ENCODE measurements at regions not wholly inside any gene's neighbourhood (a gene's known extent, or its start where the extent isn't known, plus 50 kb on each side); places are given as distances from the start of the nearest gene placed in this dataset.

DNA sequence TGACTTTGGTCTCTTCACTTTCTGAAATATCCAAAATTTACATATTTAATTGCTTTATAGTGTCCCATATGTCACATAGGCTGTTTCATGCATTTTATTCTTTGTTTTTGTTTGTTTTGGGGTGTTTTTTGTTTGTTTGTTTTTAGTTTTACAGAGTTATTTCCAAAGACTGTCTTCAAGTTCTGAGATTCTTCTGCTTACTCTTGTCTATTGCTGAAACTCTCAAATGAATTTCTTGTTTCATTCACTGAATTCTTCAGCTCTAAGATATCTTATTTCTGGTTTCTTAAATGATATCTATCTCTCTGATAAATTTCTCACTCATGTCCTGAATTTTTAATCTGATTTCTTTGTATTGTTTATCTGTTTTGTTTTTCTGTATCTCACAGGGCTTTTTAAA is 412.0 kb upstream of the ATP2B1 start:
- H3K4me1 ChIP-seq, result no peaks in the 10 kb centered on the region
- H3K36me3 ChIP-seq, result no peaks in the 10 kb centered on the region
- intact Hi-C loops (cut with DNase I), result no loop called here
- no peak for DNase-seq
- no peak overlapping the region for H3K4me3 ChIP-seq
- no peak overlapping the region for H3K27ac ChIP-seq
- TF ChIP-seq, protein P1, sequence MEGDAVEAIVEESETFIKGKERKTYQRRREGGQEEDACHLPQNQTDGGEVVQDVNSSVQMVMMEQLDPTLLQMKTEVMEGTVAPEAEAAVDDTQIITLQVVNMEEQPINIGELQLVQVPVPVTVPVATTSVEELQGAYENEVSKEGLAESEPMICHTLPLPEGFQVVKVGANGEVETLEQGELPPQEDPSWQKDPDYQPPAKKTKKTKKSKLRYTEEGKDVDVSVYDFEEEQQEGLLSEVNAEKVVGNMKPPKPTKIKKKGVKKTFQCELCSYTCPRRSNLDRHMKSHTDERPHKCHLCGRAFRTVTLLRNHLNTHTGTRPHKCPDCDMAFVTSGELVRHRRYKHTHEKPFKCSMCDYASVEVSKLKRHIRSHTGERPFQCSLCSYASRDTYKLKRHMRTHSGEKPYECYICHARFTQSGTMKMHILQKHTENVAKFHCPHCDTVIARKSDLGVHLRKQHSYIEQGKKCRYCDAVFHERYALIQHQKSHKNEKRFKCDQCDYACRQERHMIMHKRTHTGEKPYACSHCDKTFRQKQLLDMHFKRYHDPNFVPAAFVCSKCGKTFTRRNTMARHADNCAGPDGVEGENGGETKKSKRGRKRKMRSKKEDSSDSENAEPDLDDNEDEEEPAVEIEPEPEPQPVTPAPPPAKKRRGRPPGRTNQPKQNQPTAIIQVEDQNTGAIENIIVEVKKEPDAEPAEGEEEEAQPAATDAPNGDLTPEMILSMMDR (IDR thresholded peaks at IDR 0.05), result no peak
- TF ChIP-seq POLR2A (IDR thresholded peaks at IDR 0.05), result no peak
- H3K27me3 ChIP-seq, result no peaks in the 10 kb centered on the region
- H3K9me3 ChIP-seq, result peaks cover 0 to 17% (median 7%) of the 10 kb centered on the region in 3 donors

DNA sequence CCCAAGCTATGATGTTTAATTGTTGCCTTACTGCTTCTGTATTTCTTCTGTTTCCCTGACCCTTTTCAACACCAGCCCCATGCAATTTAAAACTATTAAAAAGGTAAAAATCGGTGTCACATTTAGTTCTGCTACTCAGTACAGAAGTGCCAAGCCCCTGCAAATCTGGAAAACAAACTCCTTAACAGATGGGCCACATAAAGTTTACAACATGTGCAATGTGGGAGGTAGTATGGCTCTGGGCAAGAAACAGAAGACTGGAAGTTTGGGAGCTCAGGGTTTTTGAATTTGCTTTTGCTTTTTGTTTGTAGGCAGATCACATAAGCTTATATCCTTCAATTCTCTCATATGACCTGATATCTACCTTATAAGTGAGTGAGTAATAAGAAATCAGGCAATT is 404.0 kb upstream of the ATP2B1 start:
- Histone ChIP-seq H3K9me3 (no peaks in the 10 kb centered on the region), H3K4me3 (no peak overlapping the region), H3K27me3 (no peaks in the 10 kb centered on the region), H3K36me3 (no peaks in the 10 kb centered on the region), H3K27ac (no peak overlapping the region), H3K4me1 (no peaks in the 10 kb centered on the region)
- DNase-seq, result no peak
- 81 to 89% methylated on average over 1 of the region's 1 CpG for WGBS, 2 donors
- TF ChIP-seq, protein P1 (IDR thresholded peaks at IDR 0.05), result no peak
- TF ChIP-seq POLR2A (IDR thresholded peaks at IDR 0.05), result no peak
- intact Hi-C loops (cut with DNase I), result no loop called here

DNA sequence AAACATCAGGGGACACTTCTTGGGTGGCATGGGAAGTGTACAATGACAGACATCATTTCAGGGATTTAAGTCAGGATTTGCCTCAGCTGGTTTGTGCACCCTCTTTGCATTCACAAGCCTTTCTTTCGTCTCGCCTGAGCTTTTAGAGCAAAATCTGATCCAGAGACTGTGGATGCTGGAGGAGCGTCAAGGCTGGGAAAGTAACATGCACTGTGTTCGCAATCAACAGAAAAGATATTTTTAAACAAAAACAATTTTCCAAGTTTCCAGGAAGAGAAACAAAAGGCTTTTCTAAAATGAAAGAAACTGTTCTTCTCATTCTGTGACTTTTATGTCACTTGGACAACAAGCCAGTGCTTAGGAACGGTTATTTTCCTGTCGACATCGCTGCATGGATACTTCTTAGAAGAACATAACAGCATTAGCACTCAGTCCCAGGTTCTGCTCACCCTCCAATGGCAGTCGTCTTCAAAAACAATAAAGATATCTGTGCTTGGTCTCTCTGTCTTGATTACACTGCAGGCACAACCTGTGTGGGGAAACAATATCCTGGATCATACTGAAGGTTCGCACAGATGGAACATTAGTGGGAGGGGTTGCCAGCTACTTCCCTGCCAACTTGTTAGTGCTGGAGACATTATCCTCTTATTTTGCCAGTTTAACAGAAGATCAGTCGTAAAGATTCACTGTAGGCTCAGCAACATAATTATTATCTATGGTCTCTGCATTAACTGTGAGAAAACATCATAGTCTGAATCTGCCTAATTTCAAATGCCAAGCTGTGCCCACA is 403.3 kb upstream of the ATP2B1 start:
- TF ChIP-seq, protein P1 (IDR thresholded peaks at IDR 0.05), result no peak
- no peak for TF ChIP-seq POLR2A (IDR thresholded peaks at IDR 0.05)
- WGBS, 2 donors, result 70 to 71% methylated on average over 10 of the region's 10 CpGs
- no peaks in the 10 kb centered on the region for H3K9me3 ChIP-seq
- H3K36me3 ChIP-seq, result no peaks in the 10 kb centered on the region
- H3K27me3 ChIP-seq, result no peaks in the 10 kb centered on the region
- H3K27ac ChIP-seq, result no peak overlapping the region
- intact Hi-C loops (cut with DNase I), result no loop called here
- H3K4me3 ChIP-seq, result peak overlapping the region in 1 of 4 donors; percentile 15
- H3K4me1 ChIP-seq, result no peaks in the 10 kb centered on the region
- no peak for DNase-seq

DNA sequence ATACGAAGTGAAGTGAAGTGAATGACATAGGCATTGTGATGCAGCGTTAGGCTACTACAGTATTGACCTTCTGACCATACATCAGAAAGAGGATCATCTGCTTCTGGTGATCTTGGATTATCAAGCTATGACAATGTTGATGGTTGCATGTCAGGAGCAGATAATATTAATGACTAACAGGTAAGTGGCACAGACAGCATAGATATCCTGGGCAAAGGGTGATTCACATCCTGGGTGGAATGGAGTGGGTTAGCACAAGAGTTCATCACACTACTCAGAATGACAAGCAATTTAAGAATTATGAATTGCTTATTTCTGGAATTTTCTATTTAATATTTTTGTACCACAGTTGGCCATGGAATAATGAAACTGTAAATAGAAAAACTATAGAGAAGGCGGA is 397.9 kb upstream of the ATP2B1 start:
- H3K36me3 ChIP-seq, result no peaks in the 10 kb centered on the region
- TF ChIP-seq, protein P1 (IDR thresholded peaks at IDR 0.05), result no peak
- no peak for TF ChIP-seq POLR2A (IDR thresholded peaks at IDR 0.05)
- intact Hi-C loops (cut with DNase I), result loop anchor here (10.0 kb wide), 1 partner anchor 562 kb away; no protein-coding TSS in a partner anchor
- no peak overlapping the region for H3K27ac ChIP-seq
- no peaks in the 10 kb centered on the region for H3K9me3 ChIP-seq
- H3K4me1 ChIP-seq, result no peaks in the 10 kb centered on the region
- H3K4me3 ChIP-seq, result no peak overlapping the region
- H3K27me3 ChIP-seq, result no peaks in the 10 kb centered on the region
- no peak for DNase-seq
- 88 to 90% methylated on average over 3 of the region's 3 CpGs for WGBS, 2 donors

DNA sequence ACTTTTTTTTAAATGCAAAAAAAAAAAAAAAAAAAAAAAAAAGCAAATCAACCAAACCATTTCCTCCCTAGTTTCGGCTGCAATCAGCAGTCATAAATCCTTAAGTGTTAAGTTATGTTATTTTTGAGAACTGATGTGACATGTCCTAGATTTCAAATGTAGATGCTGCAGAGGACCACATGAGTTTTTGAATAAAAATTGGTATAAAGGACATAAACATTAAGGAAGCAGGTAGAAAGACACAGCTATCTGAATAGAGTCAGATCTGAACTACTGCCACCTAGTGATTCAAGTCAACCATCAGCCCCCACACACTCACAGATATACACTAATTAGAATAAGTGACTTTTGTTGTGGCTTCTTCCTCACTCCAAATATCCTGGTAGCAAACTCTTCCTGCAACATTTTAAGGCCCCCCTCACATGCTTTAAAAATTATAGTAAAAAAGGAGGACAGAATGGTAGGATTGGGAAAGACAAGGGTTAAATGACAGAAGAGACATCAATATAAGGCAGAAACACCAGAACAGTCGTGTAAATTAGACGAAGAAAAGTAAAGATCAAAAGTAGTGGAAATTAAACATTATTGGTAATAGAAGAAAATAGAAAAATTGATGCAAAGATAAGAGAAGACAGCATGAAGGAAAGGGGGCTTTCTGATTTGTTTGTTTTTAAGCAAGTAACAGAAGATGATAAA is 394.5 kb upstream of the ATP2B1 start:
- H3K4me3 ChIP-seq, result no peak overlapping the region
- H3K27ac ChIP-seq, result no peak overlapping the region
- no peaks in the 10 kb centered on the region for H3K9me3 ChIP-seq
- 66 to 70% methylated on average over 3 of the region's 3 CpGs for WGBS, 2 donors
- H3K4me1 ChIP-seq, result peaks cover 0 to 7% (median 0%) of the 10 kb centered on the region in 3 donors
- DNase-seq, result no peak
- intact Hi-C loops (cut with DNase I), result loop anchor here (10.0 kb wide), 1 partner anchor 558 kb away; no protein-coding TSS in a partner anchor
- H3K27me3 ChIP-seq, result no peaks in the 10 kb centered on the region
- no peaks in the 10 kb centered on the region for H3K36me3 ChIP-seq
- TF ChIP-seq, protein P1 (IDR thresholded peaks at IDR 0.05), result peak in 4 of 6 experiments; percentile 25 to 61 (median 40)
- TF ChIP-seq POLR2A (IDR thresholded peaks at IDR 0.05), result no peak
